ENCODE measurements at regions not wholly inside any gene's neighbourhood (a gene's known extent, or its start where the extent isn't known, plus 50 kb on each side); places are given as distances from the start of the nearest gene placed in this dataset.

DNA sequence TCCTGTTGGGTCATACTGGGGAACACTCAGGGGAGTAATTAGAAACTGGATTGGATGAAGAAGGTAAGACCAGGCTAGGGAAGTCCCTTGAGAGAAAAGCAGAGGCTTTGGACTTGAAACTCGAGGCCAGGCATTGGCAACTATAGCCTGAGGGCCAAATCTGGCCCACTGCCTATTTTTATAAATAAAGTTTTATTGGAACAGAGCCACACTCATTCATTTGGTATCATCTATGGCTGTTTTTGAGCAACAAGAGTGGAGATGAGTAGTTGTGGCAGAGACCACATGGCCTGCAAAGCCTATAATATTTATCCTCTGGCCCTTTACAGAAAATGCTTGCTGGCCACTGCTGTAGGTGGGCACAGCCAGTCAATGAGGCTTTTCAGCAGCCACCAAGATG is 301.4 kb downstream of the UACA start:
- Histone ChIP-seq H3K27ac (ENCODE audit: low read depth in 2 of 2, low read length in 1 of 2) (no peak overlapping the region), H3K9me3 (ENCODE audit: control insufficient read depth in 2 of 2, insufficient read depth in 1 of 2, low read depth in 1 of 2, low read length in 1 of 2) (no peaks in the 10 kb centered on the region), H3K4me1 (ENCODE audit: control insufficient read depth in 2 of 2, insufficient read depth in 2 of 2, low read length in 1 of 2) (no peaks in the 10 kb centered on the region), H3K4me3 (ENCODE audit: low read depth in 1 of 2, low read length in 2 of 2) (no peak overlapping the region), H3K36me3 (ENCODE audit: control insufficient read depth in 2 of 2, insufficient read depth in 2 of 2, low read length in 1 of 2) (no peaks in the 10 kb centered on the region), H3K27me3 (ENCODE audit: control insufficient read depth in 1 of 2, insufficient read depth in 2 of 2, low read length in 2 of 2) (no peaks in the 10 kb centered on the region)
- WGBS, 2 donors: 67 to 68% methylated on average over 1 of the region's 1 CpG

GRCh38 chr15:70461017-70461416 is 302.3 kb downstream of the UACA start:
- 52 to 64% methylated on average over 1 of the region's 1 CpG for WGBS, 2 donors
- Histone ChIP-seq H3K27ac (ENCODE audit: low read depth in 2 of 2, low read length in 1 of 2) (no peak overlapping the region), H3K36me3 (ENCODE audit: control insufficient read depth in 2 of 2, insufficient read depth in 2 of 2, low read length in 1 of 2) (no peaks in the 10 kb centered on the region), H3K4me1 (ENCODE audit: control insufficient read depth in 2 of 2, insufficient read depth in 2 of 2, low read length in 1 of 2) (no peaks in the 10 kb centered on the region), H3K27me3 (ENCODE audit: control insufficient read depth in 1 of 2, insufficient read depth in 2 of 2, low read length in 2 of 2) (no peaks in the 10 kb centered on the region), H3K9me3 (ENCODE audit: control insufficient read depth in 2 of 2, insufficient read depth in 1 of 2, low read depth in 1 of 2, low read length in 1 of 2) (no peaks in the 10 kb centered on the region), H3K4me3 (ENCODE audit: low read depth in 1 of 2, low read length in 2 of 2) (no peak overlapping the region)

DNA sequence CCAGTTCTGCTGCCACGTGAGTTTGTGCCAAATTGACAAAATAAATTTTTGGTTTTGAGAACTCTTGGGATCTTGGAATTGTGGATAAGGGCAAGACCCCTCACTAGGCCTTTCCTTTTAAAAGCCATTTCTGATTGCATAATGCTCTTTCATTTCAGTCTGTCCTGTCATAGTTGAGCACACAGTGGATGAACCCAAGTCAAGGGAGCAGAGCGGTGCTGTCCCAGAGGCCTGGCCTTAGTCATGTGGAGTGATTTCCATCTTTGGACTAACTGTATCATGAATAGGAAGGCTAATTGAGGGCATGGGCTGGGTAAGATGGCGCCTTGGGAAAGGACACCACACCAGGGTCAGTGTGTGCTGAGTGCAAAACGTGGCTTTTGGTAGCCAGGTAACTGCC is 304.0 kb downstream of the UACA start:
- Histone ChIP-seq H3K4me3 (ENCODE audit: low read depth in 1 of 2, low read length in 2 of 2) (no peak overlapping the region), H3K27ac (ENCODE audit: low read depth in 2 of 2, low read length in 1 of 2) (no peak overlapping the region)
- WGBS, 2 donors: 92% methylated on average over 4 of the region's 4 CpGs

GRCh38 chr15:70453766-70454165 is 309.6 kb downstream of the UACA start:
- H3K27ac ChIP-seq (ENCODE audit: low read depth in 2 of 2, low read length in 1 of 2): no peak overlapping the region
- no peaks in the 10 kb centered on the region for H3K36me3 ChIP-seq (ENCODE audit: control insufficient read depth in 2 of 2, insufficient read depth in 2 of 2, low read length in 1 of 2)
- no peaks in the 10 kb centered on the region for H3K4me1 ChIP-seq (ENCODE audit: control insufficient read depth in 2 of 2, insufficient read depth in 2 of 2, low read length in 1 of 2)
- WGBS, 2 donors: 86% methylated on average over 5 of the region's 5 CpGs
- H3K27me3 ChIP-seq (ENCODE audit: control insufficient read depth in 1 of 2, insufficient read depth in 2 of 2, low read length in 2 of 2): no peaks in the 10 kb centered on the region
- H3K4me3 ChIP-seq (ENCODE audit: low read depth in 1 of 2, low read length in 2 of 2): no peak overlapping the region
- H3K9me3 ChIP-seq (ENCODE audit: control insufficient read depth in 2 of 2, insufficient read depth in 1 of 2, low read depth in 1 of 2, low read length in 1 of 2): no peaks in the 10 kb centered on the region

More for the DNA sequence above, 304.0 kb downstream of the UACA start:
- no peaks in the 10 kb centered on the region for H3K27me3 ChIP-seq (ENCODE audit: control insufficient read depth in 1 of 2, insufficient read depth in 2 of 2, low read length in 2 of 2)
- no peaks in the 10 kb centered on the region for H3K36me3 ChIP-seq (ENCODE audit: control insufficient read depth in 2 of 2, insufficient read depth in 2 of 2, low read length in 1 of 2)
- no peaks in the 10 kb centered on the region for H3K4me1 ChIP-seq (ENCODE audit: control insufficient read depth in 2 of 2, insufficient read depth in 2 of 2, low read length in 1 of 2)
- H3K9me3 ChIP-seq (ENCODE audit: control insufficient read depth in 2 of 2, insufficient read depth in 1 of 2, low read depth in 1 of 2, low read length in 1 of 2): no peaks in the 10 kb centered on the region

DNA sequence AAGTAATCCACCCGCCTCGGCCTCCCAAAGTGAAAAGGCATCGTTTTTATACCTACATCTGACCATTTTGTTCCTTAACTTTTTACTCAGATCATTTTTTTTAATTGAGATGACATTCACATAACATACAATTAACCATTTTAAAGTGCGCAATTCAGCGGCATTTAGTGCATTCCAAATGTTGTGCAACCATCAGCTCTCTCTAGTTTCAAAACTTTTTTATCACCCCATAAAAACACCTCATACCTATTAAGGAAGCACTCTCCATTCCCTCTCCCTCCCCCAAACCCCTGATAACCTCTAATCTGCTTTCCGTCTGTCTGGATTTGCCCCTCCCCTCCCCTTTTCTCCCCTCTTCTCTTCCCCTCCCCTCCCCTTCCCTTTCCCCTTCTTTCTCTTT is 310.1 kb downstream of the UACA start:
- Histone ChIP-seq H3K4me1 (ENCODE audit: control insufficient read depth in 2 of 2, insufficient read depth in 2 of 2, low read length in 1 of 2) (no peaks in the 10 kb centered on the region), H3K36me3 (ENCODE audit: control insufficient read depth in 2 of 2, insufficient read depth in 2 of 2, low read length in 1 of 2) (no peaks in the 10 kb centered on the region), H3K27ac (ENCODE audit: low read depth in 2 of 2, low read length in 1 of 2) (no peak overlapping the region), H3K27me3 (ENCODE audit: control insufficient read depth in 1 of 2, insufficient read depth in 2 of 2, low read length in 2 of 2) (no peaks in the 10 kb centered on the region), H3K4me3 (ENCODE audit: low read depth in 1 of 2, low read length in 2 of 2) (no peak overlapping the region), H3K9me3 (ENCODE audit: control insufficient read depth in 2 of 2, insufficient read depth in 1 of 2, low read depth in 1 of 2, low read length in 1 of 2) (no peaks in the 10 kb centered on the region)
- WGBS, 2 donors: 77% methylated on average over 6 of the region's 6 CpGs

DNA sequence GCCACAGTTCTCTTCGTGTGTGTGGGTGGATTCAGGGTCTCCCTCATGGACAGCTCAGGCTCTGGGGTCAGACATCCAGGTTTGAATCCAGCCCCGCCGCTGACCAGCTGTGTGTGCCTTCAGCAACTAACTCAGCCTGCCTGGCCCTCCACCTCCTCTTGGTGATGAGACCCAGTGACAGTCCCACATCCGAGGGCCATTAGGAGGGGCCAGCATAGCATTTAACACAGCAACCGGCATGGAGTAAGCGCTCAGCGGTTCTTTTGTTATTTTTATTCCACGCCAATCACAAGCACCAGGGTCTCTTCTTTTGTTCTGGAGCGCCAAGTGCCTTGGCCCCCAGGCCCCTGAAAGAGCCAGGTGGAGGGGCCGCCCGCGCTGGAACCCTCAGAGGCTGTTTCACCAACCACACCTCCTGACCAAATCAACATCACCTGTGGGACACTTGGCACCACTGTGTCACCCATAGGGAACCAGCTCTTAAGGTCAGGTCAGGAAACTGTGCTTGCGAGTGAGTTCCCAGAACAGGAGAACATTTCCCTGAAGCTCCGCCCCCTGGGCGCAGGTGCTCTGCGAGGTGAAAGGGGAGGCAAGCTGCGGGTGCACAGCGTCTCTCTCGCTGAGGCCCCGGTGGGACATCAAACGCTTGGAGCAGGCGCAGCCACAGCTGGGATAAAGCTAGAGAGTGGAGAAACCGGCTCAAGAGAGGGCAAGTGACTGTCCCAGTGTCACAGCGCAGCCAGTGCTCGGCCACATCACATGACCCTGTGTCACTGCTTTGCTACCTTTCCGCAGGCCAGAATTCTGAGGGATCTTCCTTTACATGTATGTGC is 311.3 kb downstream of the UACA start:
- peaks cover 0 to under 1% of the 10 kb centered on the region in 2 donors for H3K9me3 ChIP-seq (ENCODE audit: control insufficient read depth in 2 of 2, insufficient read depth in 1 of 2, low read depth in 1 of 2, low read length in 1 of 2)
- WGBS, 2 donors: 66 to 74% methylated on average over 26 of the region's 26 CpGs
- H3K4me1 ChIP-seq (ENCODE audit: control insufficient read depth in 2 of 2, insufficient read depth in 2 of 2, low read length in 1 of 2): peaks cover 0 to 2% of the 10 kb centered on the region in 2 donors
- H3K4me3 ChIP-seq (ENCODE audit: low read depth in 1 of 2, low read length in 2 of 2): no peak overlapping the region
- no peaks in the 10 kb centered on the region for H3K36me3 ChIP-seq (ENCODE audit: control insufficient read depth in 2 of 2, insufficient read depth in 2 of 2, low read length in 1 of 2)
- no peaks in the 10 kb centered on the region for H3K27me3 ChIP-seq (ENCODE audit: control insufficient read depth in 1 of 2, insufficient read depth in 2 of 2, low read length in 2 of 2)
- H3K27ac ChIP-seq (ENCODE audit: low read depth in 2 of 2, low read length in 1 of 2): no peak overlapping the region

- peaks cover 0 to 2% of the 10 kb centered on the region in 2 donors for H3K9me3 ChIP-seq (ENCODE audit: control insufficient read depth in 2 of 2, insufficient read depth in 1 of 2, low read depth in 1 of 2, low read length in 1 of 2)
- H3K4me1 ChIP-seq (ENCODE audit: control insufficient read depth in 2 of 2, insufficient read depth in 2 of 2, low read length in 1 of 2): peaks cover 0 to 2% of the 10 kb centered on the region in 2 donors
- H3K36me3 ChIP-seq (ENCODE audit: control insufficient read depth in 2 of 2, insufficient read depth in 2 of 2, low read length in 1 of 2): no peaks in the 10 kb centered on the region
- H3K27ac ChIP-seq (ENCODE audit: low read depth in 2 of 2, low read length in 1 of 2): no peak overlapping the region
- WGBS, 2 donors: 81 to 90% methylated on average over 3 of the region's 3 CpGs
- H3K27me3 ChIP-seq (ENCODE audit: control insufficient read depth in 1 of 2, insufficient read depth in 2 of 2, low read length in 2 of 2): peaks cover 0 to 3% of the 10 kb centered on the region in 2 donors
- H3K4me3 ChIP-seq (ENCODE audit: low read depth in 1 of 2, low read length in 2 of 2): no peak overlapping the region
These were observed 313.3 kb downstream of the UACA start for GRCh38 chr15:70450142-70450443.

DNA sequence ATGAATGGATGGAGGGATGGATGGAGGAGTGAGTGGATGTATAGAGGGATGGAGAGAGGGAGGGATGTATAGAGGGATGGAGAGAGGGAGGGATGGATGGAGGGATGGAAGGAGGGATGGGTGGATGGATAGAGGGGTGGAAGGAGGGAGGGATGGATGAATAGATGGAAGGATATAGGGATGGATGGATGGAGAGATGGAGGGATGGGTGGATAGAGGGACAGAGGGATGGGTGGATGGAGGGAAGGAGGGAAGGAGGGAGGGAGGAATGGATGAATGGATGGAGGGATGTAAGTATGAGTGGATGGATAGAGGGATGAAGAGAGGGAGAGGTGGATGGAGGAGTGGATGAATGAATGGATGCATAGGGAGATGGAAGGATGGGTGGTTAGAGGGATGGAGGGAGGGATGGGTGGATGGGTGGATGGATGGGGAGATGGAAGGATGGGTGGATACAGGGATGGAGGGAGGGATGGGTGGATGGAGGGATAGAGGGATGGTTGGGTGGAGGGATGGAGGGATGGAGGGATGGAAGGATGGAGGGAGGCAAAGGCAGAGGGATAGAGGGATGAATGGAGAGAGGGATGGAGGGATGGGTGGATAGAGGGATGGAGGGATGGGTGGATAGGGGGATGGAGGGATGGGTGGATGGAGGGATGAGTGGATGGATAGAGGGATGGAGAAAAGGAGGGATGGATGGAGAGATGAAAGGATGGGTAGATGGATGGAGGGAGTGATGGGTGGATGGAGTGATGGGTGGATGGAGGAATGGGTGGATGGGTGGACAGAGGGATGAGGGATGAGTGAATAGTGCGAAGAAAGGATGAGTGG is 313.8 kb downstream of the UACA start:
- Histone ChIP-seq H3K27me3 (ENCODE audit: control insufficient read depth in 1 of 2, insufficient read depth in 2 of 2, low read length in 2 of 2) (peaks cover 0 to 3% of the 10 kb centered on the region in 2 donors), H3K27ac (ENCODE audit: low read depth in 2 of 2, low read length in 1 of 2) (no peak overlapping the region), H3K4me3 (ENCODE audit: low read depth in 1 of 2, low read length in 2 of 2) (no peak overlapping the region), H3K9me3 (ENCODE audit: control insufficient read depth in 2 of 2, insufficient read depth in 1 of 2, low read depth in 1 of 2, low read length in 1 of 2) (peaks cover 0 to 2% of the 10 kb centered on the region in 2 donors), H3K36me3 (ENCODE audit: control insufficient read depth in 2 of 2, insufficient read depth in 2 of 2, low read length in 1 of 2) (no peaks in the 10 kb centered on the region), H3K4me1 (ENCODE audit: control insufficient read depth in 2 of 2, insufficient read depth in 2 of 2, low read length in 1 of 2) (peaks cover 0 to 2% of the 10 kb centered on the region in 2 donors)
- WGBS, 2 donors: 95 to 100% methylated on average over 1 of the region's 1 CpG

GRCh38 chr15:70447928-70448698 is 315.2 kb downstream of the UACA start:
- peaks cover 0 to 2% of the 10 kb centered on the region in 2 donors for H3K4me1 ChIP-seq (ENCODE audit: control insufficient read depth in 2 of 2, insufficient read depth in 2 of 2, low read length in 1 of 2)
- H3K36me3 ChIP-seq (ENCODE audit: control insufficient read depth in 2 of 2, insufficient read depth in 2 of 2, low read length in 1 of 2): no peaks in the 10 kb centered on the region
- peaks cover 0 to 6% of the 10 kb centered on the region in 2 donors for H3K27me3 ChIP-seq (ENCODE audit: control insufficient read depth in 1 of 2, insufficient read depth in 2 of 2, low read length in 2 of 2)
- H3K4me3 ChIP-seq (ENCODE audit: low read depth in 1 of 2, low read length in 2 of 2): no peak overlapping the region
- peaks cover 0 to 2% of the 10 kb centered on the region in 2 donors for H3K9me3 ChIP-seq (ENCODE audit: control insufficient read depth in 2 of 2, insufficient read depth in 1 of 2, low read depth in 1 of 2, low read length in 1 of 2)
- 52 to 64% methylated on average over 29 of the region's 29 CpGs for WGBS, 2 donors
- no peak overlapping the region for H3K27ac ChIP-seq (ENCODE audit: low read depth in 2 of 2, low read length in 1 of 2)

Measured in esophagus (tissue), 2 donors.